A673 (cell line): ENCODE measurements at regions not wholly inside any gene's neighbourhood (a gene's known extent, or its start where the extent isn't known, plus 50 kb on each side); places are given as distances from the start of the nearest gene placed in this dataset.

ENCODE experiments used
- CTCF ChIP-seq: fragments of 300-800, 200-600 bp; sonication (generic); conservative IDR thresholded peaks from 2 replicates; pipeline ENCODE4 v1.5.1; 2017; ENCODE audit warnings: low read depth, mild to moderate bottlenecking, antibody characterized with exemption, low read length, moderate library complexity, mixed read lengths
- EZH2 ChIP-seq: fragments of 200-600 bp; sonication (generic); IDR thresholded peaks from 2 replicates; pipeline ENCODE4 v1.6.1; 2017; ENCODE audit warnings: borderline replicate concordance, low read depth, mild to moderate bottlenecking, mixed read lengths, antibody characterized with exemption, low read length; ENCODE audit not compliant: poor library complexity, severe bottlenecking

GRCh38 chr3:112744825-112745566 lies 101.7 kb downstream of the CD200R1L start:
- TF ChIP-seq CTCF (no peak), EZH2 (no peak)
